Peyer's patch (tissue), 4 donors: ENCODE measurements at regions not wholly inside any gene's neighbourhood (a gene's known extent, or its start where the extent isn't known, plus 50 kb on each side); places are given as distances from the start of the nearest gene placed in this dataset.

ENCODE experiments used
- POLR2A ChIP-seq, 2 donors: fragments of 450-650 bp; IDR thresholded peaks; one replicate each; pipeline ENCODE4 v1.5.1; 2017; ENCODE audit warnings: antibody characterized with exemption in 2 of 2, mild to moderate bottlenecking in 2 of 2, moderate library complexity in 2 of 2
- TF ChIP-seq, protein P1 (sequence below), 6 experiments: fragments of 450-650 bp in 4 of 6; fragments of 200-600 bp in 2 of 6; sonication (generic) in 1 of 6; IDR thresholded peaks; one replicate each; pipeline ENCODE4 v1.5.1; 2017 to 2019; ENCODE audit warnings: antibody characterized with exemption in 6 of 6, mild to moderate bottlenecking in 3 of 6, moderate library complexity in 1 of 6

DNA sequence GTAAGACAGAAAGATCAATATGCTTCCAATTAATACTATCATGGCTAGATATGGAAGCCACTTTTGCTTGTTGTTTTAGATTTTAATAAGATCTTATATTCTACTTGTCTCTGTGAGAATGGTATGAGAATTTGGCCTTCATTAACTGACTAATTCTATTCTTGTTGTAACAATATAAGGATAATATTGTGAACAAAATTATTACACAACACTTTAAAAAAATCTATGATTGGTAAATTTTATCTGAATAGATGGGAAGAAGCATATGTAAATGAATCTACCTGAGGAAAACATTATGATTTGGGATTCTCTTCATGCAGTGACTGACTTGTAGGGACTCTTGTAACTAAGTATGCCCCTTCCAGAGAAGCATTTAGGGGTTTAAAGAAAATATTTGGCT, 308.9 kb upstream of the KCND2 start:
- TF ChIP-seq, protein P1, sequence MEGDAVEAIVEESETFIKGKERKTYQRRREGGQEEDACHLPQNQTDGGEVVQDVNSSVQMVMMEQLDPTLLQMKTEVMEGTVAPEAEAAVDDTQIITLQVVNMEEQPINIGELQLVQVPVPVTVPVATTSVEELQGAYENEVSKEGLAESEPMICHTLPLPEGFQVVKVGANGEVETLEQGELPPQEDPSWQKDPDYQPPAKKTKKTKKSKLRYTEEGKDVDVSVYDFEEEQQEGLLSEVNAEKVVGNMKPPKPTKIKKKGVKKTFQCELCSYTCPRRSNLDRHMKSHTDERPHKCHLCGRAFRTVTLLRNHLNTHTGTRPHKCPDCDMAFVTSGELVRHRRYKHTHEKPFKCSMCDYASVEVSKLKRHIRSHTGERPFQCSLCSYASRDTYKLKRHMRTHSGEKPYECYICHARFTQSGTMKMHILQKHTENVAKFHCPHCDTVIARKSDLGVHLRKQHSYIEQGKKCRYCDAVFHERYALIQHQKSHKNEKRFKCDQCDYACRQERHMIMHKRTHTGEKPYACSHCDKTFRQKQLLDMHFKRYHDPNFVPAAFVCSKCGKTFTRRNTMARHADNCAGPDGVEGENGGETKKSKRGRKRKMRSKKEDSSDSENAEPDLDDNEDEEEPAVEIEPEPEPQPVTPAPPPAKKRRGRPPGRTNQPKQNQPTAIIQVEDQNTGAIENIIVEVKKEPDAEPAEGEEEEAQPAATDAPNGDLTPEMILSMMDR (IDR thresholded peaks at IDR 0.05) = no peak
- TF ChIP-seq POLR2A (IDR thresholded peaks at IDR 0.05) = no peak
